GM18498 (cell line): ENCODE measurements at regions not wholly inside any gene's neighbourhood (a gene's known extent, or its start where the extent isn't known, plus 50 kb on each side); places are given as distances from the start of the nearest gene placed in this dataset.

Source experiments
- ATAC-seq: cut with Tn5 transposase; IDR thresholded peaks from one replicate; pipeline ENCODE4 v1.9.1; 2021; ENCODE audit warnings: mild to moderate bottlenecking, moderate library complexity; ENCODE audit not compliant: unreplicated experiment

GRCh38 chr9:90259311-90260246 is 383.0 kb downstream of the DIRAS2 start:
- peak; percentile 87 for ATAC-seq

- no peak for ATAC-seq
Observed at GRCh38 chr9:90261698-90262097, 380.9 kb downstream of the DIRAS2 start.

GRCh38 chr9:90268613-90269012 is 374.0 kb downstream of the DIRAS2 start:
- ATAC-seq: no peak

GRCh38 chr9:90271707-90272106 is 370.9 kb downstream of the DIRAS2 start:
- ATAC-seq: no peak

- no peak for ATAC-seq
Observed at GRCh38 chr9:90274725-90275124, 367.9 kb downstream of the DIRAS2 start.

- ATAC-seq: no peak
Observed at GRCh38 chr9:90285946-90286345, 356.7 kb downstream of the DIRAS2 start.

- peak; percentile 96 for ATAC-seq
Observed at GRCh38 chr9:90287567-90288274, 354.9 kb downstream of the DIRAS2 start.

- no peak for ATAC-seq
Observed at GRCh38 chr9:90288275-90288639, 354.4 kb downstream of the DIRAS2 start.

GRCh38 chr9:90290716-90291485 is 351.7 kb downstream of the DIRAS2 start:
- ATAC-seq: no peak

GRCh38 chr9:90296539-90296938 is 346.1 kb downstream of the DIRAS2 start:
- ATAC-seq: no peak

GRCh38 chr9:90299968-90300367 is 342.7 kb downstream of the DIRAS2 start:
- ATAC-seq: no peak

GRCh38 chr9:90300611-90301276 is 341.9 kb downstream of the DIRAS2 start:
- no peak for ATAC-seq

- no peak for ATAC-seq
Observed at GRCh38 chr9:90301277-90301653, 341.4 kb downstream of the DIRAS2 start.

- ATAC-seq: no peak
Observed at GRCh38 chr9:90303655-90304054, 339.0 kb downstream of the DIRAS2 start.

GRCh38 chr9:90306158-90306557 is 336.5 kb downstream of the DIRAS2 start:
- ATAC-seq: no peak

- no peak for ATAC-seq
Observed at GRCh38 chr9:90307167-90307833, 335.3 kb downstream of the DIRAS2 start.

GRCh38 chr9:90307891-90308290 is 334.7 kb downstream of the DIRAS2 start:
- no peak for ATAC-seq

GRCh38 chr9:90308691-90309090 is 333.9 kb downstream of the DIRAS2 start:
- no peak for ATAC-seq

- no peak for ATAC-seq
Observed at GRCh38 chr9:90309809-90310520, 332.7 kb downstream of the DIRAS2 start.

GRCh38 chr9:90310521-90310876 is 332.1 kb downstream of the DIRAS2 start:
- no peak for ATAC-seq
